PC-9 (cell line): ENCODE measurements at regions not wholly inside any gene's neighbourhood (a gene's known extent, or its start where the extent isn't known, plus 50 kb on each side); places are given as distances from the start of the nearest gene placed in this dataset.

Experiments used
- BruUV-seq: library from RNA; stranded (reverse); fragments of 400-500 nt; replicated peaks from 2 replicates; lab custom pipeline; 2021; lab: Mats Ljungman, UMichigan
- CTCF ChIA-PET: fragments of 300-600 bp; sonication (Branson Sonifier 250); formaldehyde crosslinking; loops from one replicate; lab custom pipeline; 2022; ENCODE audit warnings: antibody characterized with exemption; lab: Charles Lee
- POLR2A ChIA-PET: fragments of 300-600 bp; sonication (Branson Sonifier 250); formaldehyde crosslinking; loops from one replicate; lab custom pipeline; 2022; ENCODE audit warnings: antibody characterized with exemption; ENCODE audit not compliant: unreplicated experiment; lab: Charles Lee
- DNase-seq, 2 experiments: peaks; one replicate each; pipeline versions ENCODE4 v3.0.0 to v3.0.0-alpha.2; 2015 to 2022; ENCODE audit warnings: mixed read lengths in 1 of 2
- H2AFZ ChIP-seq: fragments of 200-600 bp; sonication (generic); 2 replicates; pipeline ENCODE4 v1.8.1; 2017; ENCODE audit warnings: antibody characterized with exemption
- H3F3A ChIP-seq: fragments of 200-600 bp; sonication (generic); 2 replicates; pipeline ENCODE4 v1.8.1; 2017; ENCODE audit warnings: antibody characterized with exemption, mild to moderate bottlenecking, low read depth; ENCODE audit not compliant: insufficient read depth
- H3K27ac ChIP-seq: fragments of 200-600 bp; sonication (generic); 2 replicates; pipeline ENCODE4 v1.6.1; 2016; ENCODE audit warnings: mixed run types
- H3K27me3 ChIP-seq: fragments of 200-600 bp; sonication (generic); 2 replicates; pipeline ENCODE4 v1.6.1; 2016; ENCODE audit warnings: low read depth, mixed run types; ENCODE audit not compliant: insufficient read depth
- H3K36me3 ChIP-seq: fragments of 200-600 bp; sonication (generic); 2 replicates; pipeline ENCODE4 v1.6.1; 2016; ENCODE audit warnings: low read depth, mixed run types
- H3K4me1 ChIP-seq: fragments of 200-600 bp; sonication (generic); replicated peaks from 2 replicates; pipeline ENCODE4 v1.6.1; 2016; ENCODE audit warnings: mixed run types; ENCODE audit not compliant: insufficient read depth
- H3K4me2 ChIP-seq: fragments of 200-600 bp; sonication (generic); 2 replicates; pipeline ENCODE4 v1.6.1; 2017; ENCODE audit warnings: mixed run types
- H3K4me3 ChIP-seq: fragments of 200-600 bp; sonication (generic); 2 replicates; pipeline ENCODE4 v1.6.1; 2016; ENCODE audit warnings: mixed run types
- H3K79me2 ChIP-seq: fragments of 200-600 bp; sonication (generic); 2 replicates; pipeline ENCODE4 v1.6.1; 2017; ENCODE audit warnings: low read depth, mixed run types
- H3K9me2 ChIP-seq: fragments of 200-600 bp; sonication (generic); 2 replicates; pipeline ENCODE4 v1.8.1; 2017; ENCODE audit warnings: mild to moderate bottlenecking; ENCODE audit not compliant: insufficient read depth
- H3K9me3 ChIP-seq: fragments of 200-600 bp; sonication (generic); 2 replicates; pipeline ENCODE4 v1.8.1; 2016; ENCODE audit warnings: low read depth; ENCODE audit not compliant: insufficient read depth
- H4K20me1 ChIP-seq: fragments of 200-600 bp; sonication (generic); 2 replicates; pipeline ENCODE4 v1.8.1; 2017; ENCODE audit not compliant: insufficient read depth
- EZH2 ChIP-seq: fragments of 200-600 bp; sonication (generic); IDR thresholded peaks from 2 replicates; pipeline ENCODE4 v1.8.0; 2017; ENCODE audit warnings: antibody characterized with exemption, low read depth
- intact Hi-C: fragments of 100-400 bp; cut with micrococcal nuclease; formaldehyde crosslinking; loops from one replicate; pipeline ENCODE4 v1.10.0; 2022; ENCODE audit not compliant: unreplicated experiment
- TF ChIP-seq, protein P1 (sequence below): fragments of 200-600 bp; sonication (generic); conservative IDR thresholded peaks from 2 replicates; pipeline ENCODE4 v1.6.1; 2017; ENCODE audit warnings: mixed run types, antibody characterized with exemption, mild to moderate bottlenecking, moderate library complexity

DNA sequence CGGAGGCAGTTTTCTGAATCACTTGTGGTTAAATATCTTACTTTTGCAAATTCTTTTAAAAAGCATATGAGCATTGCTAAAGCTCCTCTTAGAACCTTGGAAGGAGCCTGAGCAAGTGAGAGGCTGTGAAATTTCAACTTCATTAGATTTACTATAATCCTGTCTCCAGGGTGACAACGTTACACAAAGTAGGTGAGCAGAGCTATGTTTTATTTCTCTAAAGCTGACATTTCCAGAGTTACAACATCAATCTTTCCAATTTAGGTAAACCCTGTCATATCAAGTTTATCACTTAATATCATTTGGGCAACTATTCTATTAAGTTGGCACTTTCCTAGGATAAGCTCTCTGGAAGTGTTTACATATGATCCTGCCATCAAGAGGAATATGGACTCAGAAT is 544.9 kb upstream of the CBLB start:
- TF ChIP-seq, protein P1, sequence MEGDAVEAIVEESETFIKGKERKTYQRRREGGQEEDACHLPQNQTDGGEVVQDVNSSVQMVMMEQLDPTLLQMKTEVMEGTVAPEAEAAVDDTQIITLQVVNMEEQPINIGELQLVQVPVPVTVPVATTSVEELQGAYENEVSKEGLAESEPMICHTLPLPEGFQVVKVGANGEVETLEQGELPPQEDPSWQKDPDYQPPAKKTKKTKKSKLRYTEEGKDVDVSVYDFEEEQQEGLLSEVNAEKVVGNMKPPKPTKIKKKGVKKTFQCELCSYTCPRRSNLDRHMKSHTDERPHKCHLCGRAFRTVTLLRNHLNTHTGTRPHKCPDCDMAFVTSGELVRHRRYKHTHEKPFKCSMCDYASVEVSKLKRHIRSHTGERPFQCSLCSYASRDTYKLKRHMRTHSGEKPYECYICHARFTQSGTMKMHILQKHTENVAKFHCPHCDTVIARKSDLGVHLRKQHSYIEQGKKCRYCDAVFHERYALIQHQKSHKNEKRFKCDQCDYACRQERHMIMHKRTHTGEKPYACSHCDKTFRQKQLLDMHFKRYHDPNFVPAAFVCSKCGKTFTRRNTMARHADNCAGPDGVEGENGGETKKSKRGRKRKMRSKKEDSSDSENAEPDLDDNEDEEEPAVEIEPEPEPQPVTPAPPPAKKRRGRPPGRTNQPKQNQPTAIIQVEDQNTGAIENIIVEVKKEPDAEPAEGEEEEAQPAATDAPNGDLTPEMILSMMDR, result no peak
- no peak for TF ChIP-seq EZH2
- Histone ChIP-seq H3K9me2 (no peaks in the 10 kb centered on the region), H3K36me3 (no peaks in the 10 kb centered on the region), H3K27ac (no peak overlapping the region), H3K79me2 (no peaks in the 10 kb centered on the region), H3K9me3 (peaks cover 8% of the 10 kb centered on the region; the same call in 1 of the 2 replicates), H4K20me1 (no peaks in the 10 kb centered on the region), H3K4me1 (no peaks in the 10 kb centered on the region), H3K4me3 (no peak overlapping the region), H2AFZ (no peak overlapping the region), H3K4me2 (no peak overlapping the region), H3F3A (no peaks in the 10 kb centered on the region), H3K27me3 (no peaks in the 10 kb centered on the region)
- no TSS peak for BruUV-seq
- ChIA-PET POLR2A (no interaction called here), CTCF (interaction anchor here (0.6 kb wide), 1 partner anchor 707 kb away, joined by 3 read pairs; no protein-coding TSS in a partner anchor)
- intact Hi-C loops, result no loop called here
- no peak for DNase-seq

DNA sequence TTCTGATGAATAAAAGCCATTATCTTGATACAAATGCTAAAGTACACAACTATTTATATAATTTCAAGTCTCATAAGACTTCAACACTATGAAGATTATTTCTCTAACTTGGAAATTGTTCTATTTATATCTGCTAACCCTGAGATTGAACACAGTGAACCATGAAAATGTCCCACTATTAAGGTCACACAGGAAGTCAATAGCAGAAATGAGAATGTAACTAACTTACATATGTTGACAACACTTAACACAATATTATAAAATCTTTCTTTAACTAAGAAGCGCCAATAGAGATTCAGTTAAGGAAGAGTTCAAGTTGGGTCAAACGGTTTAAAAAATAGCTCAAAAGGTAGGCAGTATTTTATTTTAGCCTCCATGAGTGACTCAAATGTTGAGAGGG is 551.8 kb upstream of the CBLB start:
- POLR2A ChIA-PET, result no interaction called here

GRCh38 chr3:106421426-106421825 is 552.6 kb upstream of the CBLB start:
- Histone ChIP-seq H2AFZ (peak overlapping the region; percentile 48; the same call in 1 of the 2 replicates), H3K4me1 (no peaks in the 10 kb centered on the region), H3K27ac (no peak overlapping the region), H3K4me2 (no peak overlapping the region), H3K79me2 (no peaks in the 10 kb centered on the region), H3F3A (no peaks in the 10 kb centered on the region), H3K9me2 (no peaks in the 10 kb centered on the region; the same call in 1 of the 2 replicates), H3K36me3 (no peaks in the 10 kb centered on the region), H4K20me1 (no peaks in the 10 kb centered on the region), H3K4me3 (no peak overlapping the region), H3K27me3 (no peaks in the 10 kb centered on the region), H3K9me3 (0 out of 2 replicates have a peak, but pooled peaks cover 2% of the 10 kb centered on the region)
- BruUV-seq, result no TSS peak
- CTCF ChIA-PET, result no interaction called here
- DNase-seq, result no peak
- intact Hi-C loops, result no loop called here
- no peak for TF ChIP-seq EZH2
- TF ChIP-seq, protein P1, result no peak
- POLR2A ChIA-PET, result no interaction called here

More for the DNA sequence above, 551.8 kb upstream of the CBLB start:
- Histone ChIP-seq H3K79me2 (no peaks in the 10 kb centered on the region), H3K4me3 (no peak overlapping the region), H2AFZ (peak overlapping the region; percentile 48; the same call in 1 of the 2 replicates), H3K27me3 (no peaks in the 10 kb centered on the region), H4K20me1 (no peaks in the 10 kb centered on the region), H3K9me2 (no peaks in the 10 kb centered on the region; the same call in 1 of the 2 replicates), H3F3A (no peaks in the 10 kb centered on the region), H3K4me2 (no peak overlapping the region), H3K27ac (no peak overlapping the region), H3K36me3 (no peaks in the 10 kb centered on the region), H3K4me1 (no peaks in the 10 kb centered on the region), H3K9me3 (0 out of 2 replicates have a peak, but pooled peaks cover 2% of the 10 kb centered on the region)
- TF ChIP-seq, protein P1, result no peak
- TF ChIP-seq EZH2, result no peak
- no peak for DNase-seq
- intact Hi-C loops, result no loop called here
- no TSS peak for BruUV-seq
- CTCF ChIA-PET, result no interaction called here
